Thoracic aorta (tissue), 2 donors: ENCODE measurements at regions not wholly inside any gene's neighbourhood (a gene's known extent, or its start where the extent isn't known, plus 50 kb on each side); places are given as distances from the start of the nearest gene placed in this dataset.

Experiments
- ATAC-seq: fragments of 150-250 bp; one replicate; pipeline ENCODE4 v1.8.0; 2017; ENCODE audit warnings: low read depth; ENCODE audit not compliant: insufficient number of reproducible peaks, low FRiP score
- DNase-seq: peaks from one replicate; pipeline ENCODE4 v3.0.0-alpha.2; 2020; ENCODE audit warnings: low spot score
- H3K27ac ChIP-seq, 2 donors: fragments of 200-600 bp; sonication (generic); 1 replicate in 1 of 2; 2 replicates in 1 of 2; pipeline ENCODE4 v1.5.1; 2016; ENCODE audit warnings: mild to moderate bottlenecking in 2 of 2, moderate library complexity in 2 of 2
- H3K27me3 ChIP-seq: fragments of 200-600 bp; sonication (generic); replicated peaks from 2 replicates; pipeline ENCODE4 v1.6.0; 2016; ENCODE audit warnings: mild to moderate bottlenecking; ENCODE audit not compliant: insufficient read depth
- H3K36me3 ChIP-seq: fragments of 200-600 bp; sonication (generic); one replicate; pipeline ENCODE4 v1.5.1; 2016
- H3K4me1 ChIP-seq, 2 donors: fragments of 200-600 bp; sonication (generic); 1 replicate in 1 of 2; 2 replicates in 1 of 2; pipeline versions ENCODE4 v1.5.1 to v1.6.0; 2016; ENCODE audit warnings: low read depth in 2 of 2, mild to moderate bottlenecking in 1 of 2; ENCODE audit not compliant: control insufficient read depth in 1 of 2
- H3K4me3 ChIP-seq: fragments of 200-600 bp; sonication (generic); 2 replicates; pipeline ENCODE4 v1.5.1; 2016; ENCODE audit warnings: mild to moderate bottlenecking
- H3K9me3 ChIP-seq: fragments of 200-600 bp; sonication (generic); 2 replicates; pipeline ENCODE4 v1.5.1; 2016
- TF ChIP-seq, protein P1 (sequence below): fragments of 200-600 bp; sonication (generic); IDR thresholded peaks from one replicate; pipeline ENCODE4 v1.5.1; 2019; ENCODE audit warnings: antibody characterized with exemption

DNA sequence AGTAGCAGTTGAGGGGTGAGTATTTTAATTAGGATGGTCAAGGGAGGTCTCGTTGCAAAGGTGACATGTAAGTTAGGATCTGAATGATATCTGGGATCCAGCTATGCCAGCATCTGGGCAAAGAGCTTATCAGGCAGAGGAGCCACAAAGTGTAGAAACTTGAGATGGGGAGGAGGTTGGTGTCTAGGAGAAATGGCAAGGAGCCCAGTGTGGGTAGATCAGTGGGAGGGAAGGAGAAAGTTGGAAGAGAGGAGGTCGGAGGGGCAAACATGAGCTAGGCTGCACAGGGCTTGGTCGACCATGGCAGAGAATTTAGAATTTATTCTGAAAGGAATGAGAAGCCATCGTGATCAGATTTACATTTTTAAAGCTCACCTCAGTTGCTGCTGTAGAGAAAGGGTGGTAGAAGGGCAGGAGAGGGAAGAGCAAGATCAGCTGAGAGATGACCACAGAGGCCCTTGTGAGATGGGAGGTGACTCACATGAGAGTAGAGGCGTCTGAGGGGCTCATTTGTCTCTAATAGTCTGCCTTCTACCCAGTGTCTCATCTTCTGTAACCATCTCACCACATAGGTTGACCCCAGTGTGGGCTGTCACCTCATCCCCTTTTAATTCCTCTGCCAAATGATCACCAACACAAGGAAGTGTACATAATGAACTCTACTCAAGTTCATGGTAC, 170.0 kb downstream of the ETAA1 start:
- H3K36me3 ChIP-seq = no peaks in the 10 kb centered on the region
- ATAC-seq = no peak
- H3K4me3 ChIP-seq = no peak overlapping the region
- H3K27me3 ChIP-seq = no peaks in the 10 kb centered on the region
- DNase-seq = no peak
- no peaks in the 10 kb centered on the region for H3K9me3 ChIP-seq
- no peak overlapping the region for H3K27ac ChIP-seq
- peaks cover 0 to 3% of the 10 kb centered on the region in 2 donors for H3K4me1 ChIP-seq
- TF ChIP-seq, protein P1, sequence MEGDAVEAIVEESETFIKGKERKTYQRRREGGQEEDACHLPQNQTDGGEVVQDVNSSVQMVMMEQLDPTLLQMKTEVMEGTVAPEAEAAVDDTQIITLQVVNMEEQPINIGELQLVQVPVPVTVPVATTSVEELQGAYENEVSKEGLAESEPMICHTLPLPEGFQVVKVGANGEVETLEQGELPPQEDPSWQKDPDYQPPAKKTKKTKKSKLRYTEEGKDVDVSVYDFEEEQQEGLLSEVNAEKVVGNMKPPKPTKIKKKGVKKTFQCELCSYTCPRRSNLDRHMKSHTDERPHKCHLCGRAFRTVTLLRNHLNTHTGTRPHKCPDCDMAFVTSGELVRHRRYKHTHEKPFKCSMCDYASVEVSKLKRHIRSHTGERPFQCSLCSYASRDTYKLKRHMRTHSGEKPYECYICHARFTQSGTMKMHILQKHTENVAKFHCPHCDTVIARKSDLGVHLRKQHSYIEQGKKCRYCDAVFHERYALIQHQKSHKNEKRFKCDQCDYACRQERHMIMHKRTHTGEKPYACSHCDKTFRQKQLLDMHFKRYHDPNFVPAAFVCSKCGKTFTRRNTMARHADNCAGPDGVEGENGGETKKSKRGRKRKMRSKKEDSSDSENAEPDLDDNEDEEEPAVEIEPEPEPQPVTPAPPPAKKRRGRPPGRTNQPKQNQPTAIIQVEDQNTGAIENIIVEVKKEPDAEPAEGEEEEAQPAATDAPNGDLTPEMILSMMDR = no peak

DNA sequence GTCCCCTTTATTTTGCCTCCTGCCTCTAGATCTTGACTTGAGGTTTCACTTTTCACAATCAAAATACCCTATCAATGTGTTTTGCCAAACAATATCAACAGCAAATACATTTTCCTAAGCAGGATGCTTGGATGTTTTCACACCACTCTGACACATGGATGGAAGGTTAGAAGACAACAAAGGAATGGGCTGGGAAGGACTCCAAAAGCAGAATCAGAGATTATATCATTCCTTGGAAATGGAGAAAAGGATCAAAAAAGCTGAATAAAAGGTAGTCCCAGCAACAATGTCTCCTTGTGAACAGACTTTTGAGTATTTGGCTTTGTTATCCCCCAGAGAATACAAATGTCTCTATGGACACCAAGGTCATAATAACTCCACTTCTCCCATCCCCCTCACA, 170.8 kb downstream of the ETAA1 start:
- TF ChIP-seq, protein P1 = no peak
- ATAC-seq (no peak), DNase-seq (no peak)
- H3K36me3 ChIP-seq = no peaks in the 10 kb centered on the region
- no peaks in the 10 kb centered on the region for H3K4me1 ChIP-seq
- H3K9me3 ChIP-seq = no peaks in the 10 kb centered on the region
- no peaks in the 10 kb centered on the region for H3K27me3 ChIP-seq
- no peak overlapping the region for H3K27ac ChIP-seq
- H3K4me3 ChIP-seq = no peak overlapping the region

DNA sequence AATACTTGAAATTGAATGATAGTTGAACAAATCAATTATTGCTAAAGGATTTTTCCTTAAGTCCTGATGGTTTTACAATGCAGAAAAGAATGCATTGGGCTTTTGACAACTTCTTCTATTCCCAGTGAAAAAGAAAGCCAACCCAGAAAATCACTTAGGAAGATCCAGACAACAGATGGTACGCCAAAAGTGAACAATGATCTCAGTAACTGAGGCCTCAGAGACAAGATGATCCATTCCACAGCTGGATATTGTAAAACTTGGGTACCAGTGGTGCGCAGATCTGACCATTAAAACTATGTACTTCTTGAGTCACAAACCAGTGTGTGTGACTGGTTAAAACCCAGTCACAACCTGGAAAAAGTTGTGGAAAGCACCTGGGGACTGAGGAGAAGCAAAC, 173.5 kb downstream of the ETAA1 start:
- H3K4me3 ChIP-seq = no peak overlapping the region
- no peaks in the 10 kb centered on the region for H3K36me3 ChIP-seq
- H3K27ac ChIP-seq = no peak overlapping the region
- TF ChIP-seq, protein P1 = no peak
- H3K27me3 ChIP-seq = no peaks in the 10 kb centered on the region
- no peak for DNase-seq
- no peaks in the 10 kb centered on the region for H3K4me1 ChIP-seq
- no peaks in the 10 kb centered on the region for H3K9me3 ChIP-seq
- no peak for ATAC-seq

DNA sequence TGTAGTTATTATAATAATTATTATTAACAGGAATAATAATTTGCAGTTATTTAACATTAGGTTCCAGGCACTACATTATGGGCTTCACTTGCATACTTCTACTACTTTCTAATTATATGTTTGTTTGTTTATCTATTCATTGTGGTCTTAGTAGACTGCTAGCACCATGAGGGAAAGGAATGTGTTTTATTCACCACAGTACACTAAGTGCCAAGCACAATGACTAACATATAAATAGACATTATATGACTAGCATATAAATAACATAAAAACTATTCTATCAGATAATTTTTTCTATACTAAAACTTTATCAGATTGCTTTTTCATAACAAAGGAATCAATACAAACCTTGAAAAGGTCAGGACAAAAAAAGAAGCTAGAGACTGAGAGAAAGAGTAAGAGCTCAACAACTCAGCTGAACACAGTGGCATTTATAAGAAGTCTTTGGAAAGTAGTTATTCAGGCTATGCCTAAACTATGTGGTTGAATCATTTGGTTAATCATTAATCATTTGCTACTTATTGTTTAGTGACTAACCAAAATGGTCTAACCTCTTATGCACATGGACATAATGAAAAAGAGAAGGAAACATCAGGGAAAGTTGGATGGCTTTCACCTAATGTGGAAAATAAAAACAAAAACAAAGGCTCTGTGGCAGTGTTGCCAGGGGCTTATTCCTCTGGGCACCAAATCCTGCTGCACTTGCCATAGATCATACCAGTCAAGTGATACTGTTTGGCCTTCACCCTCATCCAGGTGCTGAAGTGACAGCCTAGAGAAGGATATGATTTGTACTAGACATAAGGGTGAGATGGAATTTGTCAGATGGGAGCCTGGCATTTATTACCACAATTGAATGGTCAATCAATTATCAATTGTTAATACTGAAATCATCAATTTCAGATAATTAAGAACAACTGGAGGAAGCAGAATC, 174.9 kb downstream of the ETAA1 start:
- Histone ChIP-seq H3K27ac (no peak overlapping the region), H3K4me1 (no peaks in the 10 kb centered on the region), H3K36me3 (no peaks in the 10 kb centered on the region), H3K27me3 (no peaks in the 10 kb centered on the region), H3K9me3 (no peaks in the 10 kb centered on the region), H3K4me3 (no peak overlapping the region)
- TF ChIP-seq, protein P1 = no peak
- DNase-seq (no peak), ATAC-seq (no peak)

DNA sequence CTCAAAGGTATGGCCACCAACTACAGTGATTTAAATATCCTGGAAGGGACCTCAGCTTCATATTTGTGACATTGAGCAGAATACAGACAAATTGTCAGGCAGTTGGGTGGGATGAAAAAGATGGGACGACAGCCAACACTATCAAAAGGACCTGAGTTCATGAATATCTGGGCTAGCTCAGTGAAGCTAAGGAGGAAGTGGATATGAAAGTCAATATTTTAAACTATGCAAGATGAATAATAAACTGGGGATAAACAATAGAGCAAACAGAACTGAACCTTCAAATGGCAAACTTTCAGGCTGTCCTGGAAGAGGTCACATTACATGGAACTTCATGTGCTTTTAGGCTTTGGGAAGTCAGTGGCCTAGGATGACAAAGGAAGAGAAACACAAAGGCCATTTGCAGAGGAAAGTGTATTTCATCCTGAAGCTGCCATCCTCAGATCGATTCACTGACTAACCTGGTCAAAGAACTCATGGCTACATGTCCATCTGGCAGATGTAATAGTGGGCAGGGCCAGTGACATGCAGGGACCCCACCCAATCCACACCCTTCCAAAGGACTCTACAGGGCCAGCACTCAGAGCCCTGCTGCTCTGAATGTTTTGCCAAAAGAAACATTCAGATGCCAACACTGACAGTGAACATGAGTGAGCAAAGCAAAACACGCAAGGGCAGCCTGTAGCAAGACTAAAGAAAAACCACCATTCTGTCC, 175.7 kb downstream of the ETAA1 start:
- H3K27ac ChIP-seq = peak overlapping the region in 1 of 2 donors; percentile 26
- no peaks in the 10 kb centered on the region for H3K9me3 ChIP-seq
- TF ChIP-seq, protein P1 = no peak
- no peaks in the 10 kb centered on the region for H3K4me1 ChIP-seq
- H3K4me3 ChIP-seq = no peak overlapping the region
- no peaks in the 10 kb centered on the region for H3K27me3 ChIP-seq
- no peaks in the 10 kb centered on the region for H3K36me3 ChIP-seq
- ATAC-seq = no peak
- no peak for DNase-seq
